ENCODE measurements at regions not wholly inside any gene's neighbourhood (a gene's known extent, or its start where the extent isn't known, plus 50 kb on each side); places are given as distances from the start of the nearest gene placed in this dataset.

DNA sequence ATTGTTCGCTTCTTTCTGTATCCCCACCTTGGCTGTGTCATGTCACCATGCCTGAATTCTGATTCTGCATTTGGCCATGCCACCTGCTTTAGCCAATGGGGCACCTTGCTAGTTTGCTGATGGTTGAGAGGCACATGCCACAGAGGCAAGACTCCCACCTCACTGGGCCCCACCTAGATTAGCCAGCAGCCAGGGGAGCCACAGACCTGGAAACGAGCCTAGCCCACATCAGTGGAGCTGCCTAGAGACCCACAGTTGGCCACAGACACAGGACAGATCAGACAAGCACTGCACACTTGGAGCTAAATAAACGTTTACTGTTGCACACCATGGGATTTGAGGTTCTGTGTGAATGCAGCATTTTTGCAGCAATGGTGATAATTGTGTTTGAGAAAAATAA lies 252.1 kb downstream of the LURAP1L start:
- TF ChIP-seq, protein P1, sequence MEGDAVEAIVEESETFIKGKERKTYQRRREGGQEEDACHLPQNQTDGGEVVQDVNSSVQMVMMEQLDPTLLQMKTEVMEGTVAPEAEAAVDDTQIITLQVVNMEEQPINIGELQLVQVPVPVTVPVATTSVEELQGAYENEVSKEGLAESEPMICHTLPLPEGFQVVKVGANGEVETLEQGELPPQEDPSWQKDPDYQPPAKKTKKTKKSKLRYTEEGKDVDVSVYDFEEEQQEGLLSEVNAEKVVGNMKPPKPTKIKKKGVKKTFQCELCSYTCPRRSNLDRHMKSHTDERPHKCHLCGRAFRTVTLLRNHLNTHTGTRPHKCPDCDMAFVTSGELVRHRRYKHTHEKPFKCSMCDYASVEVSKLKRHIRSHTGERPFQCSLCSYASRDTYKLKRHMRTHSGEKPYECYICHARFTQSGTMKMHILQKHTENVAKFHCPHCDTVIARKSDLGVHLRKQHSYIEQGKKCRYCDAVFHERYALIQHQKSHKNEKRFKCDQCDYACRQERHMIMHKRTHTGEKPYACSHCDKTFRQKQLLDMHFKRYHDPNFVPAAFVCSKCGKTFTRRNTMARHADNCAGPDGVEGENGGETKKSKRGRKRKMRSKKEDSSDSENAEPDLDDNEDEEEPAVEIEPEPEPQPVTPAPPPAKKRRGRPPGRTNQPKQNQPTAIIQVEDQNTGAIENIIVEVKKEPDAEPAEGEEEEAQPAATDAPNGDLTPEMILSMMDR (IDR thresholded peaks at IDR 0.05): no peak
- TF ChIP-seq POLR2A (IDR thresholded peaks at IDR 0.05): no peak

Data from uterus (tissue), 2 donors.